ENCODE measurements at regions not wholly inside any gene's neighbourhood (a gene's known extent, or its start where the extent isn't known, plus 50 kb on each side); places are given as distances from the start of the nearest gene placed in this dataset.

DNA sequence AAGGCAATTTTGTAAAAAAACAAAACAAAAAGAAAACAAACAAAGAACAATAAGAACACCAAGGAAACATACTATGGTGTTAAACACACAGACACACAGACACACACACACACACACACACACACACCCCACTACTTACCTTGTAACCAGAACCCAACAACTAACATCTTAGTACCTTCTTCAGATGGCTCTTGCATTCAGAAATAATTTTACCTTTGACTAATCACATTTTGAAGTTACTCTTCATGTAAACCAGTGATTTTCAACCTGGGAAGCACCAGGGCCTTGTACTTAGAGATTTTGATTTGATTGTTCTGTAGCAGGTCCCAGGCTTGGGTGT, 87.5 kb downstream of the AQP4 start:
- no peak for DNase-seq (ENCODE audit: low read depth in 2 of 2)
- TF ChIP-seq, protein P1, sequence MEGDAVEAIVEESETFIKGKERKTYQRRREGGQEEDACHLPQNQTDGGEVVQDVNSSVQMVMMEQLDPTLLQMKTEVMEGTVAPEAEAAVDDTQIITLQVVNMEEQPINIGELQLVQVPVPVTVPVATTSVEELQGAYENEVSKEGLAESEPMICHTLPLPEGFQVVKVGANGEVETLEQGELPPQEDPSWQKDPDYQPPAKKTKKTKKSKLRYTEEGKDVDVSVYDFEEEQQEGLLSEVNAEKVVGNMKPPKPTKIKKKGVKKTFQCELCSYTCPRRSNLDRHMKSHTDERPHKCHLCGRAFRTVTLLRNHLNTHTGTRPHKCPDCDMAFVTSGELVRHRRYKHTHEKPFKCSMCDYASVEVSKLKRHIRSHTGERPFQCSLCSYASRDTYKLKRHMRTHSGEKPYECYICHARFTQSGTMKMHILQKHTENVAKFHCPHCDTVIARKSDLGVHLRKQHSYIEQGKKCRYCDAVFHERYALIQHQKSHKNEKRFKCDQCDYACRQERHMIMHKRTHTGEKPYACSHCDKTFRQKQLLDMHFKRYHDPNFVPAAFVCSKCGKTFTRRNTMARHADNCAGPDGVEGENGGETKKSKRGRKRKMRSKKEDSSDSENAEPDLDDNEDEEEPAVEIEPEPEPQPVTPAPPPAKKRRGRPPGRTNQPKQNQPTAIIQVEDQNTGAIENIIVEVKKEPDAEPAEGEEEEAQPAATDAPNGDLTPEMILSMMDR (IDR thresholded peaks at IDR 0.05; ENCODE audit: low read depth, low read length): no peak

DNA sequence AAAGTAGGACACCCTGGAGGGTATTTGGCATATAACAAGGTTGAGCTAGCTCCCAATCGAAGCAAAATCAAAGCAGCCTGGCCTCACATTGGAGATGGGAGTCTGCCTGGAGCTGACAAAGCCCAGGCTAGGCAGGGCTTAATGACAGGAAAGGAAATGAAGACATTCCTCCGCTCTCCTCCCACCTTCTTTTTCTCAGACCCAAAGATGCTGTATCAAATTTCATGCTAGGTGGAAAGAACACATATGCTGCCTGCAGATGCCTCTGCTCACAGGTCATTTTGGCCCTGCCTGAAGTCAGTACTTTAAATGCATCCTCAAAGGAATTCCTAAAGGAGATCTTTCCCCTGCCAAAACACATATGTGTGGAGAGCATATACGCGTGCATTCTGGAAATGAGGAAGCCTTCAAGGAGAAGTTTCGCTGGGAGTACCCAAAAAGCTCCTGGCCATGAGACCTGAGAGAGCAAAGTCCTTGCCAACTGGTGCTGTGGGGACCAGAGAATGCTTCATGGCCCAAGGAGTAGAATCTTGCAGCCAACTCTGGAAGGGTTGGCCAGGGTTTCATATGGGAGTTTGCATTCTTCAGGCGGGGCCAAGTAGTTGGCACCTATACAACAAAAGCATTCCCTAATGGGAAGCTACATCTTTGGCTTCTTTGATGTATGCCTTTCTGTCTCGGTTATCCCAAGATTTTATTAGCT, 88.0 kb downstream of the AQP4 start:
- DNase-seq (ENCODE audit: low read depth in 2 of 2): peak in 1 of 2 donors; percentile 42
- TF ChIP-seq, protein P1 (IDR thresholded peaks at IDR 0.05; ENCODE audit: low read depth, low read length): no peak
- H3K4me3 ChIP-seq (replicated peaks in 1 of 2; ENCODE audit: low read depth in 2 of 2, low read length in 2 of 2): no peak overlapping the region

More for the DNA sequence above, 87.5 kb downstream of the AQP4 start:
- H3K4me3 ChIP-seq (replicated peaks in 1 of 2; ENCODE audit: low read depth in 2 of 2, low read length in 2 of 2): no peak overlapping the region

DNA sequence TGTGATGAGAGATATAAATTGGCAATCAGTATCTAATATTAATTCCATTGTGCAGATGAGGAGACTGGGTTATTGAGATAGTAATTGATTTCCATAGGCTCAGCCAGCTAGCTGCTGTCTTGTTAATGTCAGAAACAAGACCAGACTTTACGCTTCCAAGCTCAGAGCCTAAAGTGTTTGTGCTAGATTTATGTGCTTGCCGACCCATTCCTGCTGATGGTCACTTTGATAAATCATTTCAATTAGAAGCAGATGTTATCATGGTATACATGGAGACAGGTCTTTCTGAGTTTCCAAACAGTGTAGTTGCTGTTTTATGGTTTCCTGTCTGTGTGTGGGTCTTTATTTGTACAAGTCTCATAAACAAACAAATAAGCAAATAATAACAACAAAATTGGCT, 92.8 kb downstream of the AQP4 start:
- TF ChIP-seq, protein P1 (IDR thresholded peaks at IDR 0.05; ENCODE audit: low read depth, low read length): no peak
- DNase-seq (ENCODE audit: low read depth in 2 of 2): no peak
- H3K4me3 ChIP-seq (replicated peaks in 1 of 2; ENCODE audit: low read depth in 2 of 2, low read length in 2 of 2): no peak overlapping the region

DNA sequence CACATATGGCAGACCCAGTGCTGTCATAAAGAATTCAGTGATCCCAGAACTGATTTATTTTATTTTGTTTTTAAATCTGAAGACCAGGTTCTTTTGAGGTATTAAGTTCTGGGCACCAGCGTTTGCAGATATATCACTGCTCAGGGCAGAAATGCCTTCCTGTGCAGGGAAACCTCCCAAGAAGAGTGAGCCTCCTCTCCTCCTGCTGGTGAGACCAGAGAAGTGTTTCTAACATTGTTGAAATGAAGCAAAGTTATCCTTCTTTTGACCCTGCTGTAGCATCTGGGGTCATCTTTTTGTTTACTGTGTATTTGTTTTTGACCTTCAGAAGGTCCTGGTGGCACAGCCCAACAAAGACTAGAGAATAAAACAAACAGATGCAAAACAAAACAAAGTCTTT, 94.0 kb downstream of the AQP4 start:
- no peak overlapping the region for H3K4me3 ChIP-seq (replicated peaks in 1 of 2; ENCODE audit: low read depth in 2 of 2, low read length in 2 of 2)
- DNase-seq (ENCODE audit: low read depth in 2 of 2): peak in 1 of 2 donors; percentile 22
- TF ChIP-seq, protein P1 (IDR thresholded peaks at IDR 0.05; ENCODE audit: low read depth, low read length): peak; percentile 24

DNA sequence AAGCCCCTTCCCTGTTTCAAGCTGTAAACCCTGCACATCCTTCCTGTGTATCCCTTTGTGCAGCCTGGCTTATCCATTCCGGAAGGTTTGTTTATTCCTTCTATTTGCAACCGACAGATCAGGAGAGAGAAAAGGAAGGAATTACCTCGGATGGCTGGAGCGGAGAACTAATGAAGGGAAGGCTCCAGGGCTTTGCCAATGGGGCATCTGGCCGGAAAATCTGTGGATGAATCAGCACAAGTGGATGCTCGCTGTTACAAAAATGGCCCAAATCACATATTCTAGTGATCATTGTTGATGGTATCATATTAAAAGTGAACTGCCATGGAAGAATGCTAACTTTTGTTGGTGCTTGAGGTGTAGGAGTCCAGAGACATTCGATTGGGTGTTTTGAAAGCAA, 97.1 kb downstream of the AQP4 start:
- no peak for DNase-seq (ENCODE audit: low read depth in 2 of 2)
- no peak overlapping the region for H3K4me3 ChIP-seq (replicated peaks in 1 of 2; ENCODE audit: low read depth in 2 of 2, low read length in 2 of 2)
- TF ChIP-seq, protein P1 (IDR thresholded peaks at IDR 0.05; ENCODE audit: low read depth, low read length): no peak

DNA sequence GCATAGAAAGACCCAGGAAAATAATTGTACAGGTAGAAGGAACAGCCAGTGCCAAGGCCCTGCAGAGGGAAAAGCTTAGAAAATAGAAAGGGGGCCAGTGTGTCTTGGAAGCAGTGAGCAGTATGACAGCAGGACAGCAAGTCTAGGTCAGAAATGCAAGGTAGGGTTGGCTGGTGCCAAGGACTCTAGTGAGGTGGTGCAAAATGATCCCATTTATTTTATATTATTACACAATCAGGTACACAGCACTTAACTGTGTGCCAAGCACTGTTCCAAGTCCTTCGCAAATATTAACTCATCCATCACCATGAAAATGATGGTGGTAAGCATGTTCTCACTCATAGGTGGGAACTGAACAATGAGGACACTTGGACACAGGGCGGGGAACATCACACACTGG, 100.0 kb downstream of the AQP4 start:
- no peak for DNase-seq (ENCODE audit: low read depth in 2 of 2)
- H3K4me3 ChIP-seq (replicated peaks in 1 of 2; ENCODE audit: low read depth in 2 of 2, low read length in 2 of 2): no peak overlapping the region
- TF ChIP-seq, protein P1 (IDR thresholded peaks at IDR 0.05; ENCODE audit: low read depth, low read length): no peak

DNA sequence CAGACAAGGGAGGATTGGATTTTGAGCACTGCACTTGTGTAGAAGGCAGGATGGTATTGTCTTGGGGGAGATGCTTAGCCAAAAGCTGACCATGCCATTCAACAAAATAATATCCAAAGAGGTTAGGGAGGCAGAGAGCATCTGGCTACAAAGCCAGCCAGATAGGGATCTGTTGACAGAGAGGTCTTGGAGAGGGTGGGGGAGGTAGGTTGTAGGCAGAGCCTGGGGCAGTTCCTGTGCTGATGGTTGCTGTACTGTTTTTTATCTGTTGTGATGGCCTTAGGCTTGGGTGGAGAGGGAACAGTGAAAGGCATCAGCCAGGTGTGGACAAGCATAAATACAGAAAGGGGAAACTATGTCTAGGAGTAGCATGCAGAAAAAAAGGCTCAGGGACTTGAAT, 100.9 kb downstream of the AQP4 start:
- TF ChIP-seq, protein P1 (IDR thresholded peaks at IDR 0.05; ENCODE audit: low read depth, low read length): no peak
- DNase-seq (ENCODE audit: low read depth in 2 of 2): no peak
- H3K4me3 ChIP-seq (replicated peaks in 1 of 2; ENCODE audit: low read depth in 2 of 2, low read length in 2 of 2): no peak overlapping the region

Measured in cardiac fibroblast (primary cell).